WTC11 (cell line): ENCODE measurements at regions not wholly inside any gene's neighbourhood (a gene's known extent, or its start where the extent isn't known, plus 50 kb on each side); places are given as distances from the start of the nearest gene placed in this dataset.
"Not testable (repeated sequence)": the region's sequence is repeated elsewhere in the genome, so short reads cannot be mapped to it uniquely, and the experiment has no call there.

ENCODE experiments used
- ATAC-seq: fragments of 200-7000 bp; cut with Tn5 transposase; 2 replicates; pipeline ENCODE4 v1.10.0; 2021; ENCODE audit warnings: mild to moderate bottlenecking, moderate library complexity
- CTCF ChIA-PET: fragments of 300-600 bp; sonication (Branson Sonifier 250); formaldehyde crosslinking; loops from one replicate; lab custom pipeline; 2021; ENCODE audit warnings: antibody characterized with exemption; lab: Charles Lee
- POLR2A ChIA-PET: fragments of 350-600 bp; sonication (Branson Sonifier 250); formaldehyde crosslinking; loops from one replicate; lab custom pipeline; 2021; ENCODE audit warnings: antibody characterized with exemption; lab: Charles Lee
- DNase-seq: peaks from one replicate; pipeline ENCODE4 v3.0.0; 2021; ENCODE audit warnings: low spot score
- H3K27ac Mint-ChIP-seq: 2 replicates; pipeline ENCODE4 v1.8.0; 2021; ENCODE audit warnings: mixed read lengths
- H3K27me3 Mint-ChIP-seq: 2 replicates; pipeline ENCODE4 v1.8.0; 2021; ENCODE audit warnings: low read depth, mild to moderate bottlenecking, moderate library complexity, mixed read lengths
- H3K36me3 Mint-ChIP-seq: 2 replicates; pipeline ENCODE4 v1.8.0; 2021; ENCODE audit warnings: mixed read lengths
- H3K4me1 Mint-ChIP-seq: 2 replicates; pipeline ENCODE4 v1.8.0; 2022; ENCODE audit warnings: mixed read lengths
- H3K4me3 Mint-ChIP-seq: 2 replicates; pipeline ENCODE4 v1.8.0; 2021; ENCODE audit warnings: mild to moderate bottlenecking, moderate library complexity, mixed read lengths
- H3K9me3 Mint-ChIP-seq: 2 replicates; pipeline ENCODE4 v1.8.0; 2021; ENCODE audit warnings: mixed read lengths
- ARID4B ChIP-seq: sonication (generic); formaldehyde crosslinking; IDR thresholded peaks from 2 replicates; pipeline ENCODE4 v1.8.0; 2023; ENCODE audit warnings: missing genetic modification reagents, mild to moderate bottlenecking, borderline replicate concordance
- ATF6 ChIP-seq: sonication (generic); formaldehyde crosslinking; IDR thresholded peaks from 2 replicates; pipeline ENCODE4 v1.8.1; 2023; ENCODE audit warnings: mild to moderate bottlenecking, missing genetic modification reagents
- ERG ChIP-seq: fragments of 250-450 bp; sonication (Bioruptor Pico); IDR thresholded peaks from 2 replicates; pipeline ENCODE4 v1.8.0; 2021; ENCODE audit warnings: mild to moderate bottlenecking
- FOXK1 ChIP-seq: sonication (generic); formaldehyde crosslinking; IDR thresholded peaks from 2 replicates; pipeline ENCODE4 v1.8.0; 2022; ENCODE audit warnings: mild to moderate bottlenecking, moderate library complexity, missing genetic modification reagents
- HMGXB4 ChIP-seq: sonication (generic); formaldehyde crosslinking; IDR thresholded peaks from 2 replicates; pipeline ENCODE4 v1.8.1; 2023; ENCODE audit warnings: mild to moderate bottlenecking, moderate library complexity, missing genetic modification reagents
- JAZF1 ChIP-seq: fragments of 250-450 bp; sonication (Bioruptor Pico); IDR thresholded peaks from 2 replicates; pipeline ENCODE4 v1.9.0; 2021; ENCODE audit warnings: moderate library complexity, mild to moderate bottlenecking, inconsistent platforms
- SP1 ChIP-seq: sonication (generic); formaldehyde crosslinking; conservative IDR thresholded peaks from 2 replicates; pipeline ENCODE4 v1.8.1; 2022; ENCODE audit warnings: missing genetic modification reagents
- TP53 ChIP-seq: sonication (generic); formaldehyde crosslinking; IDR thresholded peaks from 2 replicates; pipeline ENCODE4 v1.8.1; 2023; ENCODE audit warnings: mild to moderate bottlenecking, missing genetic modification reagents
- ZNF138 ChIP-seq: sonication (generic); formaldehyde crosslinking; conservative IDR thresholded peaks from 2 replicates; pipeline ENCODE4 v1.8.1; 2022; ENCODE audit warnings: mild to moderate bottlenecking, moderate library complexity, missing genetic modification reagents
- ZNF423 ChIP-seq: fragments of 250-450 bp; sonication (Bioruptor Pico); IDR thresholded peaks from 2 replicates; pipeline ENCODE4 v2.1.2; 2022; ENCODE audit warnings: mild to moderate bottlenecking, moderate library complexity

- POLR2A ChIA-PET, result no interaction called here
- no peak for ATAC-seq
These were observed 123.5 kb downstream of the LIPG start for GRCh38 chr18:49685231-49685942.

GRCh38 chr18:49682803-49683190 is 120.9 kb downstream of the LIPG start:
- POLR2A ChIA-PET, H3K27ac Mint-ChIP-seq, H3K9me3 Mint-ChIP-seq, CTCF ChIA-PET, DNase-seq, H3K36me3 Mint-ChIP-seq, H3K4me3 Mint-ChIP-seq, H3K4me1 Mint-ChIP-seq, H3K27me3 Mint-ChIP-seq, ATAC-seq: not testable (repeated sequence)

More at GRCh38 chr18:49685231-49685942, 123.5 kb downstream of the LIPG start:
- H3K4me3 Mint-ChIP-seq, result no peak overlapping the region
- H3K27ac Mint-ChIP-seq, result no peak overlapping the region
- peaks cover 6% of the 10 kb centered on the region for H3K27me3 Mint-ChIP-seq
- no peaks in the 10 kb centered on the region for H3K4me1 Mint-ChIP-seq
- CTCF ChIA-PET, result interaction anchor here (1.0 kb wide), 2 partner anchors 12 to 56 kb away, joined by 3 read pairs; no protein-coding TSS in a partner anchor
- TF ChIP-seq JAZF1, result no peak
- no peaks in the 10 kb centered on the region for H3K36me3 Mint-ChIP-seq
- no peak for DNase-seq
- no peaks in the 10 kb centered on the region for H3K9me3 Mint-ChIP-seq

- no peak overlapping the region for H3K4me3 Mint-ChIP-seq
- POLR2A ChIA-PET, result no interaction called here
- H3K4me1 Mint-ChIP-seq, result no peaks in the 10 kb centered on the region
- H3K27ac Mint-ChIP-seq, result no peak overlapping the region; the same call in 1 of the 2 replicates
- TF ChIP-seq ATF6 (no peak), TP53 (CRISPR knock-in tag) (no peak), ARID4B (CRISPR knock-in tag) (no peak), FOXK1 (CRISPR knock-in tag) (no peak), SP1 (CRISPR knock-in tag) (no peak), ERG (CRISPR knock-in tag) (no peak), ZNF423 (CRISPR knock-in tag) (no peak), HMGXB4 (CRISPR knock-in tag) (no peak), ZNF138 (no peak)
- TF ChIP-seq, all 79 proteins: peak for 0
- H3K9me3 Mint-ChIP-seq, result no peaks in the 10 kb centered on the region
- no peak for ATAC-seq
- H3K36me3 Mint-ChIP-seq, result no peaks in the 10 kb centered on the region
- CTCF ChIA-PET, result interaction anchor here (0.7 kb wide), 1 partner anchor 44 kb away, joined by 4 read pairs; no protein-coding TSS in a partner anchor
- peaks cover 6% of the 10 kb centered on the region for H3K27me3 Mint-ChIP-seq
- no peak for DNase-seq
These were observed 120.4 kb downstream of the LIPG start for GRCh38 chr18:49682173-49682802.
